Esophagus (tissue), 2 donors: ENCODE measurements at regions not wholly inside any gene's neighbourhood (a gene's known extent, or its start where the extent isn't known, plus 50 kb on each side); places are given as distances from the start of the nearest gene placed in this dataset.
A peak's percentile ranks its signal among the peaks of the same experiment; 100 is the strongest.

Experiments used
- H3K27ac ChIP-seq, 2 donors: one replicate each; pipeline ENCODE4 v1.5.1; 2013; ENCODE audit warnings: low read depth in 2 of 2, mild to moderate bottlenecking in 2 of 2, inconsistent platforms in 1 of 2, low read length in 1 of 2, moderate library complexity in 1 of 2
- H3K27me3 ChIP-seq, 2 donors: one replicate each; pipeline ENCODE4 v1.6.1; 2013; ENCODE audit warnings: low read length in 2 of 2, control low read depth in 1 of 2, mild to moderate bottlenecking in 1 of 2; ENCODE audit not compliant: insufficient read depth in 2 of 2, control insufficient read depth in 1 of 2
- H3K36me3 ChIP-seq, 2 donors: one replicate each; pipeline ENCODE4 v1.6.1; 2013; ENCODE audit warnings: low read length in 1 of 2; ENCODE audit not compliant: control insufficient read depth in 2 of 2, insufficient read depth in 2 of 2
- H3K4me1 ChIP-seq, 2 donors: one replicate each; pipeline ENCODE4 v1.6.1; 2013; ENCODE audit warnings: low read length in 1 of 2; ENCODE audit not compliant: control insufficient read depth in 2 of 2, insufficient read depth in 2 of 2
- H3K4me3 ChIP-seq, 2 donors: one replicate each; pipeline ENCODE4 v1.5.1; 2013; ENCODE audit warnings: low read length in 2 of 2, mild to moderate bottlenecking in 2 of 2, low read depth in 1 of 2, moderate library complexity in 1 of 2
- H3K9me3 ChIP-seq, 2 donors: one replicate each; pipeline ENCODE4 v1.6.1; 2013; ENCODE audit warnings: mild to moderate bottlenecking in 2 of 2, low read depth in 1 of 2, low read length in 1 of 2, moderate library complexity in 1 of 2; ENCODE audit not compliant: control insufficient read depth in 2 of 2, insufficient read depth in 1 of 2
- WGBS, 2 donors: extraction: QIAGEN DNeasy Blood & Tissue Kit; methylation state at CpG; one replicate each; pipeline ENCODE4 v1.1.7; 2013; 5-methylcytosine and 5-hydroxymethylcytosine counted together
- donor health status: healthy with polysubstance abuse.
- donor health status: Bipolar disorder and iron deficiency.

GRCh38 chr3:193874512-193874911, 261.4 kb upstream of the HES1 start:
- Histone ChIP-seq H3K4me1 (peaks cover 0 to 20% of the 10 kb centered on the region in 2 donors), H3K4me3 (no peak overlapping the region), H3K27ac (peak overlapping the region; percentile 89 to 93), H3K9me3 (peaks cover 0 to 3% of the 10 kb centered on the region in 2 donors), H3K27me3 (no peaks in the 10 kb centered on the region), H3K36me3 (no peaks in the 10 kb centered on the region)
- WGBS, 2 donors: 65 to 75% methylated on average over 7 of the region's 7 CpGs

GRCh38 chr3:193874997-193875593, 260.9 kb upstream of the HES1 start:
- Histone ChIP-seq H3K4me3 (no peak overlapping the region), H3K27ac (peak overlapping the region; percentile 88 to 89), H3K36me3 (no peaks in the 10 kb centered on the region), H3K9me3 (no peaks in the 10 kb centered on the region), H3K27me3 (no peaks in the 10 kb centered on the region), H3K4me1 (peaks cover 0 to 20% of the 10 kb centered on the region in 2 donors)
- 76 to 86% methylated on average over 5 of the region's 5 CpGs for WGBS, 2 donors

GRCh38 chr3:193875601-193876321, 260.2 kb upstream of the HES1 start:
- peaks cover 0 to 17% of the 10 kb centered on the region in 2 donors for H3K4me1 ChIP-seq
- no peaks in the 10 kb centered on the region for H3K36me3 ChIP-seq
- H3K9me3 ChIP-seq: no peaks in the 10 kb centered on the region
- no peak overlapping the region for H3K4me3 ChIP-seq
- peak overlapping the region; percentile 88 to 89 for H3K27ac ChIP-seq
- WGBS, 2 donors: 66 to 73% methylated on average over 5 of the region's 5 CpGs
- no peaks in the 10 kb centered on the region for H3K27me3 ChIP-seq

GRCh38 chr3:193879099-193879863, 256.7 kb upstream of the HES1 start:
- Histone ChIP-seq H3K4me3 (no peak overlapping the region), H3K9me3 (no peaks in the 10 kb centered on the region), H3K27me3 (no peaks in the 10 kb centered on the region), H3K27ac (peak overlapping the region in 1 of 2 donors; percentile 28), H3K36me3 (no peaks in the 10 kb centered on the region), H3K4me1 (peaks cover 0 to 24% of the 10 kb centered on the region in 2 donors)
- 71 to 77% methylated on average over 13 of the region's 13 CpGs for WGBS, 2 donors

DNA sequence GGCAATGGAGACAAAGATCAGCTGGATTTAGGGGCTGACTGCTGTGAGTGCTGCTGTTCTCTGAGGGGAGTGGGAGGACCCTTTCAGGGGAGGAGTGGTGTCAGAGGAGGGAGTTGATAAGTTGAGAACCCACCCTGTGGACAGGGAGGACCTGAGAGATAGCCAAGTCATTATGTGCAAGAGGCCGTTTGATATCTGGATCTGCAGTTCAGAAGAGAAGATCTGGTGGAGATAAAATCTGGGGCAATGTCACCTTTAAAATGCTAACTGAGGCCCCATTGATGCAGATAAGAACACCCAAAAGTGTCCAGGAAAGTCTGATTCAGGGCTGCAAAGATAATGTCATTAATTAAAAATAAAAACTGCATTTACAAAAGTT, 256.1 kb upstream of the HES1 start:
- Histone ChIP-seq H3K4me1 (peaks cover 0 to 22% of the 10 kb centered on the region in 2 donors), H3K36me3 (no peaks in the 10 kb centered on the region)
- WGBS, 2 donors: 73 to 87% methylated on average over 1 of the region's 1 CpG

GRCh38 chr3:193882091-193882490, 253.9 kb upstream of the HES1 start:
- H3K27me3 ChIP-seq: no peaks in the 10 kb centered on the region
- H3K9me3 ChIP-seq: no peaks in the 10 kb centered on the region
- peaks cover 0 to 19% of the 10 kb centered on the region in 2 donors for H3K4me1 ChIP-seq
- no peak overlapping the region for H3K4me3 ChIP-seq
- WGBS, 2 donors: 94% methylated on average over 6 of the region's 6 CpGs
- peak overlapping the region in 1 of 2 donors; percentile 68 for H3K27ac ChIP-seq
- H3K36me3 ChIP-seq: no peaks in the 10 kb centered on the region

More for the DNA sequence above, 256.1 kb upstream of the HES1 start:
- no peaks in the 10 kb centered on the region for H3K27me3 ChIP-seq
- H3K4me3 ChIP-seq: no peak overlapping the region
- H3K9me3 ChIP-seq: no peaks in the 10 kb centered on the region
- peak overlapping the region in 1 of 2 donors; percentile 28 for H3K27ac ChIP-seq

DNA sequence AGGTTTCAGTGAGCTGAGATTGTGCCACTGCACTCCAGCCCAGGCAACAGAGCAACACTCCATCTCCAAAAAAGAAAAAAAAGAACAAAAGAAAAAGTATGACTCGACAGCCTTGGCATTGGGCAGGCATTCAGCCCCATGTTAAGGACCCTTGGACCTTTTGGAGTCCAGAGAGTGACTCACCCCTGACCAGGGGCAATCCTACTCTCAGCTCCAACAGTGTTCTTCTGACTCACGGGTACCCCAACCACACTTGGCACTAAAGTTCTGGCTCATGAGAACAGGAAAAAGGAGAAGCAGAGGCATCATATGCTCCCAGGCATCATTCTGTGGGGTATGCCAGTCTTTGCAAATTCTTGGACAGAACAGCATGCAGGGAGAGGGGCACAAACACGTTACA, 252.4 kb upstream of the HES1 start:
- Histone ChIP-seq H3K9me3 (no peaks in the 10 kb centered on the region), H3K27ac (peak overlapping the region; percentile 81 to 94), H3K4me1 (peaks cover 0 to 19% of the 10 kb centered on the region in 2 donors), H3K4me3 (no peak overlapping the region), H3K27me3 (no peaks in the 10 kb centered on the region), H3K36me3 (no peaks in the 10 kb centered on the region)
- 68% methylated on average over 3 of the region's 3 CpGs for WGBS, 2 donors

- H3K4me3 ChIP-seq: no peak overlapping the region
- no peaks in the 10 kb centered on the region for H3K9me3 ChIP-seq
- 82 to 84% methylated on average over 7 of the region's 7 CpGs for WGBS, 2 donors
- H3K27me3 ChIP-seq: no peaks in the 10 kb centered on the region
- peaks cover 0 to 18% of the 10 kb centered on the region in 2 donors for H3K4me1 ChIP-seq
- no peaks in the 10 kb centered on the region for H3K36me3 ChIP-seq
- H3K27ac ChIP-seq: peak overlapping the region; percentile 81 to 94
Observed at GRCh38 chr3:193884027-193884426, 251.9 kb upstream of the HES1 start.

DNA sequence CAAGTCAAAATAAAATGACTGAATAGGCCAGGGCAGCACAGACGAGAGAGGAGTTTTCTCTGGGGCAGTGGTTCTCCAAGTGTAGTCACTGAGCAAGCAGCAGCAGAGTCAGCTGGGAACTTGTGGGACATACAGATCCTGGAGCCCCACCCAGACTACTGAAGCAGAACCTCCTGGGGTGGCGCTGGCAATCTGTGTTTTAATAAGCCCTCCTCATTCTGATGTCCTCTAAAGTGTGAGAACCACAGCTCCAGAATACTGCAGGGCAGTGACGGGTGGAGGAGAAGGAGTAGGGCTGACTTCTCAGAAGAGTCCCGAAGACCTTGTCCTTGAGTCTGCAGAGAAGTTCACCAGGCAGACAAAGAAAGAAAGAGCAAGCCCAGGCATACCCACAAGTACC, 251.3 kb upstream of the HES1 start:
- Histone ChIP-seq H3K36me3 (no peaks in the 10 kb centered on the region), H3K27me3 (no peaks in the 10 kb centered on the region), H3K9me3 (no peaks in the 10 kb centered on the region), H3K4me1 (peaks cover 0 to 14% of the 10 kb centered on the region in 2 donors), H3K4me3 (no peak overlapping the region), H3K27ac (peak overlapping the region; percentile 81 to 94)
- WGBS, 2 donors: 61 to 78% methylated on average over 4 of the region's 4 CpGs
